H9 (cell line): ENCODE measurements at regions not wholly inside any gene's neighbourhood (a gene's known extent, or its start where the extent isn't known, plus 50 kb on each side); places are given as distances from the start of the nearest gene placed in this dataset.

ENCODE experiments used
- DNase-seq: peaks from one replicate; pipeline ENCODE4 v3.0.0-alpha.2; 2017
- H2AFZ ChIP-seq: one replicate; pipeline ENCODE4 v1.6.1; 2013; ENCODE audit warnings: mild to moderate bottlenecking, low read length, control low read depth, moderate library complexity
- H2AK5ac ChIP-seq: 2 replicates; pipeline ENCODE4 v1.6.1; 2013; ENCODE audit warnings: low read length, control low read depth, mixed read lengths; ENCODE audit not compliant: insufficient read length
- H2BK120ac ChIP-seq: one replicate; pipeline ENCODE4 v1.6.1; 2013; ENCODE audit warnings: low read depth, mild to moderate bottlenecking, low read length, control low read depth, inconsistent platforms; ENCODE audit not compliant: poor library complexity, severe bottlenecking
- H2BK12ac ChIP-seq: 2 replicates; pipeline ENCODE4 v1.6.1; 2013; ENCODE audit warnings: low read length, control low read depth, mixed read lengths, low read depth; ENCODE audit not compliant: insufficient read length
- H2BK15ac ChIP-seq: 2 replicates; pipeline ENCODE4 v1.6.1; 2013; ENCODE audit warnings: low read depth, low read length, control low read depth
- H2BK20ac ChIP-seq: one replicate; pipeline ENCODE4 v1.6.1; 2013; ENCODE audit warnings: low read depth, mild to moderate bottlenecking, low read length, control low read depth, inconsistent platforms; ENCODE audit not compliant: poor library complexity, severe bottlenecking
- H2BK5ac ChIP-seq: 2 replicates; pipeline ENCODE4 v1.6.1; 2013; ENCODE audit warnings: low read length, control low read depth, mixed read lengths; ENCODE audit not compliant: insufficient read length
- H3K14ac ChIP-seq: 2 replicates; pipeline ENCODE4 v1.6.1; 2013; ENCODE audit warnings: low read length, control low read depth; ENCODE audit not compliant: insufficient read depth
- H3K18ac ChIP-seq: 2 replicates; pipeline ENCODE4 v1.6.1; 2013; ENCODE audit warnings: low read depth, mild to moderate bottlenecking, mixed read lengths, low read length, control low read depth; ENCODE audit not compliant: insufficient read length
- H3K23ac ChIP-seq: 2 replicates; pipeline ENCODE4 v1.6.1; 2013; ENCODE audit warnings: low read length, control low read depth, mixed read lengths, low read depth; ENCODE audit not compliant: insufficient read length
- H3K23me2 ChIP-seq: 2 replicates; pipeline ENCODE4 v1.6.1; 2013; ENCODE audit warnings: low read depth, mild to moderate bottlenecking, mixed read lengths, low read length, control low read depth; ENCODE audit not compliant: insufficient read length, poor library complexity, severe bottlenecking
- H3K27ac ChIP-seq: 2 replicates; pipeline ENCODE4 v1.5.1; 2013; ENCODE audit warnings: low read length, control low read depth, mixed read lengths, low read depth; ENCODE audit not compliant: insufficient read length
- H3K27me3 ChIP-seq: 2 replicates; pipeline ENCODE4 v1.6.1; 2013; ENCODE audit warnings: low read length, control low read depth, inconsistent platforms; ENCODE audit not compliant: insufficient read depth
- H3K4ac ChIP-seq: 2 replicates; pipeline ENCODE4 v1.6.1; 2013; ENCODE audit warnings: low read depth, mild to moderate bottlenecking, control low read depth, inconsistent platforms, low read length, moderate library complexity
- H3K4me1 ChIP-seq: 2 replicates; pipeline ENCODE4 v1.6.1; 2013; ENCODE audit warnings: low read length, control low read depth, inconsistent platforms; ENCODE audit not compliant: insufficient read depth
- H3K4me2 ChIP-seq: 2 replicates; pipeline ENCODE4 v1.6.1; 2013; ENCODE audit warnings: low read length, control low read depth, mixed read lengths; ENCODE audit not compliant: insufficient read length, insufficient read depth
- H3K56ac ChIP-seq: 2 replicates; pipeline ENCODE4 v1.6.1; 2013; ENCODE audit warnings: low read depth, mild to moderate bottlenecking, mixed read lengths, low read length, control low read depth; ENCODE audit not compliant: insufficient read length
- H3K79me1 ChIP-seq: 2 replicates; pipeline ENCODE4 v1.6.1; 2013; ENCODE audit warnings: low read depth, mild to moderate bottlenecking, moderate library complexity, low read length, control low read depth, inconsistent platforms; ENCODE audit not compliant: insufficient read depth, poor library complexity, severe bottlenecking
- H3K79me2 ChIP-seq: 2 replicates; pipeline ENCODE4 v1.6.1; 2013; ENCODE audit warnings: low read length, control low read depth, inconsistent platforms; ENCODE audit not compliant: insufficient read depth
- H3K9ac ChIP-seq: 2 replicates; pipeline ENCODE4 v1.6.1; 2013; ENCODE audit warnings: low read length, control low read depth, mixed read lengths; ENCODE audit not compliant: insufficient read length; ENCODE audit errors: extremely low read depth
- H3K9me3 ChIP-seq: one replicate; pipeline ENCODE4 v1.6.1; 2013; ENCODE audit warnings: low read depth, low read length, inconsistent platforms; ENCODE audit not compliant: control insufficient read depth
- H3T11ph ChIP-seq: one replicate; pipeline ENCODE4 v1.6.1; 2013; ENCODE audit warnings: mild to moderate bottlenecking, low read length, control low read depth, inconsistent platforms
- H4K20me1 ChIP-seq: one replicate; pipeline ENCODE4 v1.6.1; 2013; ENCODE audit not compliant: control insufficient read depth, insufficient read length, insufficient read depth
- H4K5ac ChIP-seq: 2 replicates; pipeline ENCODE4 v1.6.1; 2013; ENCODE audit warnings: low read depth, mild to moderate bottlenecking, mixed read lengths, low read length, control low read depth; ENCODE audit not compliant: insufficient read length
- H4K8ac ChIP-seq: replicated peaks from 2 replicates; pipeline ENCODE4 v1.6.1; 2013; ENCODE audit warnings: low read length, control low read depth, mixed read lengths, low read depth; ENCODE audit not compliant: insufficient read length
- H4K91ac ChIP-seq: 2 replicates; pipeline ENCODE4 v1.6.1; 2013; ENCODE audit warnings: low read depth, mild to moderate bottlenecking, moderate library complexity, mixed read lengths, low read length, control low read depth; ENCODE audit not compliant: insufficient read length
- H3K27ac Mint-ChIP-seq, 3 experiments: 2 replicates in 2 of 3; 3 replicates in 1 of 3; pipeline ENCODE4 v1.8.0; 2020 to 2021; ENCODE audit warnings: mixed read lengths in 3 of 3, mild to moderate bottlenecking in 1 of 3, moderate library complexity in 1 of 3
- H3K27me3 Mint-ChIP-seq: 2 replicates; pipeline ENCODE4 v1.8.0; 2021; ENCODE audit warnings: low read depth, mild to moderate bottlenecking, moderate library complexity, mixed read lengths
- H3K36me3 Mint-ChIP-seq, 3 experiments: 2 replicates in 2 of 3; 3 replicates in 1 of 3; pipeline ENCODE4 v1.8.0; 2020 to 2021; ENCODE audit warnings: low read depth in 3 of 3, mixed read lengths in 3 of 3; ENCODE audit not compliant: insufficient read depth in 1 of 3
- H3K4me1 Mint-ChIP-seq, 2 experiments: 2 replicates each; pipeline ENCODE4 v1.8.0; 2020; ENCODE audit warnings: mixed read lengths in 2 of 2
- H3K4me3 Mint-ChIP-seq, 2 experiments: 2 replicates in 1 of 2; 3 replicates in 1 of 2; pipeline ENCODE4 v1.8.0; 2020 to 2021; ENCODE audit warnings: mild to moderate bottlenecking in 2 of 2, mixed read lengths in 2 of 2, moderate library complexity in 1 of 2
- H3K9me3 Mint-ChIP-seq, 2 experiments: 2 replicates in 1 of 2; 3 replicates in 1 of 2; pipeline ENCODE4 v1.8.0; 2020; ENCODE audit warnings: mild to moderate bottlenecking in 2 of 2, mixed read lengths in 2 of 2, moderate library complexity in 1 of 2
- CTCF ChIP-seq: fragments of 200-600 bp; sonication (generic); conservative IDR thresholded peaks from 3 replicates; pipeline ENCODE4 v1.8.0; 2021; ENCODE audit warnings: antibody characterized with exemption, mild to moderate bottlenecking
- WGBS: extraction: QIAGEN DNeasy Blood & Tissue Kit; methylation state at CpG from one replicate; pipeline ENCODE4 v1.1.7; 2013; ENCODE audit warnings: missing lambda C conversion rate, low lambda C conversion rate, mixed read lengths; ENCODE audit not compliant: insufficient read length; ENCODE audit errors: extremely low coverage; 5-methylcytosine and 5-hydroxymethylcytosine counted together

- Histone ChIP-seq H4K91ac (no peak overlapping the region), H3K23me2 (no peaks in the 10 kb centered on the region), H2BK5ac (no peak overlapping the region), H3K27me3 (no peaks in the 10 kb centered on the region), H2BK12ac (no peak overlapping the region), H4K20me1 (no peaks in the 10 kb centered on the region), H2BK20ac (no peak overlapping the region), H2BK15ac (no peak overlapping the region), H3K79me2 (no peaks in the 10 kb centered on the region), H3K23ac (no peak overlapping the region), H3K9ac (no peak overlapping the region), H2AK5ac (no peak overlapping the region), H3K4me2 (no peak overlapping the region), H3K9me3 (no peaks in the 10 kb centered on the region), H3T11ph (no peak overlapping the region), H4K5ac (no peak overlapping the region), H3K18ac (no peak overlapping the region), H3K4me1 (no peaks in the 10 kb centered on the region), H4K8ac (no peak overlapping the region), H3K27ac (no peak overlapping the region), H3K14ac (no peak overlapping the region), H3K4ac (no peak overlapping the region), H3K56ac (no peak overlapping the region), H2BK120ac (no peak overlapping the region), H2AFZ (no peak overlapping the region), H3K79me1 (no peaks in the 10 kb centered on the region)
- TF ChIP-seq CTCF, result no peak
- WGBS, result no CpG with 5 or more reads among the region's 7 CpGs
- peaks cover 0 to 9% (median 2%) of the 10 kb centered on the region in 3 experiments; a peak in 6 of 7 replicates for H3K36me3 Mint-ChIP-seq
- DNase-seq, result no peak
- H3K4me1 Mint-ChIP-seq, result no peaks in the 10 kb centered on the region
- H3K9me3 Mint-ChIP-seq, result peaks cover 19 to 22% of the 10 kb centered on the region in 2 experiments
- H3K27me3 Mint-ChIP-seq, result peaks cover 1% of the 10 kb centered on the region
- H3K4me3 Mint-ChIP-seq, result no peak overlapping the region
- no peak overlapping the region for H3K27ac Mint-ChIP-seq
Observed at GRCh38 chr3:53969086-53969485, 77.4 kb upstream of the SELENOK start.
